ENCODE measurements at regions not wholly inside any gene's neighbourhood (a gene's known extent, or its start where the extent isn't known, plus 50 kb on each side); places are given as distances from the start of the nearest gene placed in this dataset.

- TF ChIP-seq CTCF (IDR thresholded peaks at IDR 0.05) = no peak
- Histone ChIP-seq H3K4me1 (no peaks in the 10 kb centered on the region), H3K36me3 (no peaks in the 10 kb centered on the region), H3K27ac (no peak overlapping the region), H3K9me3 (no peaks in the 10 kb centered on the region), H3K27me3 (no peaks in the 10 kb centered on the region), H3K4me3 (no peak overlapping the region)
- intact Hi-C loops (cut with DNase I) = no loop called here
- no peak for DNase-seq
- ATAC-seq = no peak
These were observed 178.8 kb upstream of the KIF2A start for GRCh38 chr5:62127098-62127736.

GRCh38 chr5:62130107-62130506 is 175.9 kb upstream of the KIF2A start:
- ATAC-seq (no peak), DNase-seq (no peak)
- Histone ChIP-seq H3K27ac (no peak overlapping the region), H3K27me3 (no peaks in the 10 kb centered on the region), H3K9me3 (no peaks in the 10 kb centered on the region), H3K4me1 (no peaks in the 10 kb centered on the region), H3K4me3 (no peak overlapping the region), H3K36me3 (no peaks in the 10 kb centered on the region)
- TF ChIP-seq CTCF (IDR thresholded peaks at IDR 0.05) = no peak
- intact Hi-C loops (cut with DNase I) = no loop called here

GRCh38 chr5:62132276-62132675 is 173.7 kb upstream of the KIF2A start:
- TF ChIP-seq CTCF (IDR thresholded peaks at IDR 0.05) = no peak
- Histone ChIP-seq H3K27me3 (no peaks in the 10 kb centered on the region), H3K4me3 (no peak overlapping the region), H3K4me1 (no peaks in the 10 kb centered on the region), H3K36me3 (no peaks in the 10 kb centered on the region), H3K9me3 (no peaks in the 10 kb centered on the region), H3K27ac (no peak overlapping the region)
- intact Hi-C loops (cut with DNase I) = no loop called here
- ATAC-seq (no peak), DNase-seq (no peak)

- Histone ChIP-seq H3K4me1 (no peaks in the 10 kb centered on the region), H3K27me3 (peaks cover 0 to under 1% of the 10 kb centered on the region in 2 donors), H3K27ac (no peak overlapping the region), H3K36me3 (no peaks in the 10 kb centered on the region), H3K4me3 (no peak overlapping the region), H3K9me3 (no peaks in the 10 kb centered on the region)
- ATAC-seq (no peak), DNase-seq (no peak)
- intact Hi-C loops (cut with DNase I) = no loop called here
- no peak for TF ChIP-seq CTCF (IDR thresholded peaks at IDR 0.05)
These were observed 172.6 kb upstream of the KIF2A start for GRCh38 chr5:62133426-62133825.

- Histone ChIP-seq H3K9me3 (no peaks in the 10 kb centered on the region), H3K4me3 (no peak overlapping the region), H3K27me3 (peaks cover 0 to 3% of the 10 kb centered on the region in 2 donors), H3K36me3 (no peaks in the 10 kb centered on the region), H3K27ac (no peak overlapping the region), H3K4me1 (no peaks in the 10 kb centered on the region)
- no peak for TF ChIP-seq CTCF (IDR thresholded peaks at IDR 0.05)
- intact Hi-C loops (cut with DNase I) = no loop called here
- DNase-seq (no peak), ATAC-seq (no peak)
These were observed 171.2 kb upstream of the KIF2A start for GRCh38 chr5:62134811-62135210.
